SKM-1 treated with dmso at 0.1 percent for 144 hours (cell line): ENCODE measurements at regions not wholly inside any gene's neighbourhood (a gene's known extent, or its start where the extent isn't known, plus 50 kb on each side); places are given as distances from the start of the nearest gene placed in this dataset.
"Not testable (repeated sequence)": the region's sequence is repeated elsewhere in the genome, so short reads cannot be mapped to it uniquely, and the experiment has no call there.

ENCODE experiments used
- DNase-seq: peaks from one replicate; lab custom pipeline; 2025; ENCODE audit not compliant: unreplicated experiment; lab: John Stamatoyannopoulos, UW

- no peak for DNase-seq
Observed at GRCh38 chr1:192418552-192419285, 101.9 kb downstream of the RGS21 start.

GRCh38 chr1:192430644-192431043 is 113.9 kb downstream of the RGS21 start:
- no peak for DNase-seq

DNA sequence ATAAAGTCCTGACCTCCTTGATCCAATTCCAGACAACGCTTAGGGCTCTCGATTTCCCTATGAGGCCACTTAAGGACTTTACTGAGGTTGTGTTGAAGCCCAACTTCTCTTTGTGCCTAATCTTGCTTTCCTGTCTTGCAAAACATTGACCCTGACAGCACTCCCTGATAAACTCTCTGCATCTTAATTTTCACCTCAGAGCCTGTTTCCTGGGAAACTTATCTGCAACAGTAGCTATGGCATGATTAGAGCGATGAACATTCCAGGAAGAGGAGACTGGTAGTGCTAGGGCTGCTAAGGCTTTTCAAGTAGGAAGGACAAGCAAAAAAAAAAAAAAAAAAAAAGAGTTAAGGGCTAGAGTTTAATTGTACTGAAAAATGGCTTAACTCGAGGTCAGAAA is 118.9 kb downstream of the RGS21 start:
- no peak for DNase-seq

DNA sequence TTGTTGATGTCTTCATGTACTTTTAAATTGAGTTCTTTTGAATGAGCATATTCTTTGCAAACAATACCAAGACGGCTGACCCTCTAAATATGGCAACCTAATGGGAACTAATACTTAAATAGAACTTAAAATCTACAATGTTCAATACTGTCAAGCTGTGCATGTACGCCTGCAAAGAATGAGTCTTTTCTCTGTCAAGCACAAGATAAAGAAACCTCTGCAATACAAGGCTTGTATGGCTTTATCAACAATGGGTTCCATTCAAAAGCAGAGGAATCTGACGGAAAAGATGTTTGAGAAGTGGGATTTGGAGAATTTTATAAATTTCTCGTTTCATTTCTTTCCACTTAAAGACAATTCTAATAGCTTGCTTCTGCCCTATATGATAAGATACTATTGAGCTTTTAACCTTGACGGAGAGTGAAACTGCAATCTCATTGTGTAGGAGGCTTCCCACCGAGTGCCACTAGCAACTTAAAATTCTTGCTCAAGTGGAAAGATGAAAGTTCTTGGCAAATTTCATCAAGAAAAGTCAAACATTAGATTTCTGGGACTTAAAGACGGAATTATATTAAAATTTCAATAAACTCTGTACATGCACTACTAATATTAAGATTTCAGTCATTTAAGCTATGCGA is 119.8 kb downstream of the RGS21 start:
- no peak for DNase-seq

DNA sequence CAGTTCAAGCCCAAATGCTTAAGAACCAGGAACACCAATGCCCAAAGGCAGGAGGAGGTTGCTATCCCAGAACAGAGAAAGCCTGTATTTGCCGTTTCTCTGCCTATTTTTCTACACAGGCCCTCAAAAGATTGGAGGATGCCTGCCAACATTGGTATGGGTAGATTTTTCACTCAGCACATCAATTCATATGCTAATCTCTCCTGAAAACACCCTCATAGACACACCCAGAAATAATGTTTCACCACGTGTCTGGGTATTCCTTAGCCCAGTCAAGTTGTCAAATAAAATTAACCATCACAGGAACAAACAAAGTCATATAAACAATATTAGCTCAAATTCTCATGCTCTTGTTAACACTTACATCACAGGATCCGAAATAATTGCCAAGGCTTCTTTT is 121.9 kb downstream of the RGS21 start:
- DNase-seq: no peak

DNA sequence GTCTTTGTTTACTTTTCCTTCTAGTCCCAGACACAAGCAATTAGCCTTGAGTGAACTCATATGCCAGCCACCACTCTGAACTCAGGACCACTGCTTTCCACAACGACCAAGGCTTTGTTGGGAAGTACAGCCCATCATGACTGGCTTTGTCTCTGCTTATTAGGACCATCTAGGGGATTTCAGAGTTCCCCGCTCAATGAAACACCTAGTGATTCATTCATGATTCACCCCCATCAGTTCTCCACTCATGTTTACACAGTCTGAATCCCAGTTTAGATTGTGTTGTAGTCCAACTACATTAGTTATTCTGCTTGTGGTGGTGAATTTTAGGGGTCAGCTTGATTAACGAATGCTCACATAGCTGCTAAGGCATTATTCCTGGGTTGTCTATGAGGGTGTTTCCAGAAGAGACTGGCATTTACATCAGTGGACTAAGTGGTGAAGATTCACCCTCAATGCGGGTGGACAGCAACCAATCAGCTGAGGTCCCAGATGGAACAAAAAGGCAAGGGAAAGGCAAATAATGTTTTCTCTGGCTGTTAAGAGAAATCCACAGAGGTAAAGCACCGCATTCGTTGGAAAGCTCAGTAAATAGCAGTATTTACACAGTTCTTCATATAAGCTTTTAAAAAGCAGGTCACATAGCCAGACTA is 122.7 kb downstream of the RGS21 start:
- no peak for DNase-seq

- DNase-seq: no peak
Observed at GRCh38 chr1:192441492-192441891, 124.7 kb downstream of the RGS21 start.

DNA sequence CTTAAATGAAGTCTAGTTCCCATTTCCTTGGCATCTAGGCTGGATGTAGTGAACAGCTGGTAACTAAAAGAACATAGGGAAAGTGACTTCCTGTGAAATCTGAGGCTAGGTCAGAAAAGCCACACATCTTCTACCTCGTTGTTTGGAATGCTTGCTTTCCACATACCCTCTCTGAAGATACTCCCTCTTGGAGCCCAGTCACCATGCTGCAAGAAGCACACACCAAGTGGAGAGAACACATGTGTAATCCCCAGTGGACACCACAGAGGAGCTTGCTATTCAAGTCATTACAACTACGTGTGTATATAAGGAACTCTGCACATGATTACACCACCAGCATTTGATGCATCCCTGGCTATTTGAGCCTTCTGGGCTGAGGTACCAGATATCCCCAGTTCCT is 125.9 kb downstream of the RGS21 start:
- no peak for DNase-seq

- DNase-seq: no peak
Observed at GRCh38 chr1:192443616-192444015, 126.8 kb downstream of the RGS21 start.

- no peak for DNase-seq
Observed at GRCh38 chr1:192445241-192445640, 128.4 kb downstream of the RGS21 start.

GRCh38 chr1:192445839-192446489 is 129.2 kb downstream of the RGS21 start:
- peak; percentile 51 for DNase-seq

GRCh38 chr1:192448026-192448578 is 127.5 kb upstream of the RGS1 start:
- DNase-seq: no peak

GRCh38 chr1:192453360-192453992 is 122.1 kb upstream of the RGS1 start:
- peak; percentile 32 for DNase-seq

GRCh38 chr1:192459467-192459866 is 116.1 kb upstream of the RGS1 start:
- DNase-seq: no peak

- no peak for DNase-seq
Observed at GRCh38 chr1:192461684-192462083, 113.9 kb upstream of the RGS1 start.

DNA sequence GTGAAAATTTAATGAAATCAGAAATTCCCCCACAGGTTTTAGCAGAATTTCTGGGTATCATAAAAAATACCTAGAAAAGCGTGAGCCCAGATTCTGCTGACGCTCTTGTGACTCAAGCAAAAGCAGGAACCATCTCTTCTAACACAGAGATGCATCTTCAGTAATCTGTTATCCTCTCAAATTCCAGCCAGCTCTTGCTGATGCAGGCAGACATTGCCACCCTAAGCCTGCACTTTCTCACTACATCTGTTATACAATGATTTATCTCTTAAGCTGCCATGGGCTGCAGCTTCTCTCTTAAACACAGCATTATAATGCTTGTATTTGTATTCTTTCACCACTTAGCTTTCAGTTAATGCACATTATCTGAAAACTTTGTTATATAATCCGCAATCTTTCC is 113.0 kb upstream of the RGS1 start:
- no peak for DNase-seq

GRCh38 chr1:192463661-192464060 is 111.9 kb upstream of the RGS1 start:
- no peak for DNase-seq

GRCh38 chr1:192465221-192465620 is 110.4 kb upstream of the RGS1 start:
- DNase-seq: not testable (repeated sequence)

DNA sequence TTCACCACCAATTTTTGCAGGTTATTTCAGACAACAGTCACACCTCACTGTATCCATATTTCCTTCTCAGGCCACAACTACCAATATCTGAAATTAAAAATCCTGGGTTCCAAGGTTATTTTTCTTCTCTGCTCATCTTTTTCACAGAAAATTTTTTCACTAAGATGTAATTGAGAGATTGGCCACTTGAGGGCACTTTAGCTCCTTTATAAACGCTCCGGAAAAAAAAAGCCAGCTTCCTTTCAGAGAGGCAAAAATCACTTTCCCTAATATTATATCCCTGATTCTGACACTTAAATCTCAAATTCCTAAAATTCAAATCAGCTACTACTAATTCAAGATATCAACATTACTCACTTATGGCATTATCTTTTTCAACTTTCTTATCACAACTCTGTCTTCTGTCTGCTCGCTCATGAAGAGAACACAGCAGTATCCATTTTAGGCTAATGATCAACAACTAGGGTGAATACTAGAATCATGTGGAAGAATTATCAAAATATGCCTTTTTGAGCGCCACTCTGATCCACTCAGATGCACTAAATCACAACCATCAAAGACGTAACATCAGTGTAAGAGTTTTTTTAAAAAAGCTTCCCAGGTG is 101.4 kb upstream of the RGS1 start:
- DNase-seq: peak; percentile 67

DNA sequence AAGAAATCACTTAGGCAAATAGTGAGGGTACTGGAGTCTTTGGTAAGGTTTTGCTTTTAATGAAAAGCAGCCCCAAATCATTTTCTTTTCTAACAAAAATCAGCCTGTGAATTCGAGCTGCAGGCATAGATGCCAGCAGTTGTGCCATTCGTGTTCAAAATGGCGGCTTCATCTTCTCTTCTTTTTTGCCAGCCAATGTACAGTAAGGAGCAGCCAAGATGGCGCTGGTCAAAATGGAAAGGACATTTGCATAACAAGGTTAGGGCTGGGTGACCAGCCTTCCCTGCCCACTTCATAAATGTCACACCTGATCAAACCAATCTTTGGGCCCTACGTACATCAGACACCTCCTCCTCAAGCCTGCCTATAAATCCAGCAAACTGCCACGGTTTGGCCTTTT is 100.2 kb upstream of the RGS1 start:
- DNase-seq: no peak

- DNase-seq: no peak
Observed at GRCh38 chr1:192475970-192476369, 99.6 kb upstream of the RGS1 start.
